NOMO-1 (cell line): ENCODE measurements at regions not wholly inside any gene's neighbourhood (a gene's known extent, or its start where the extent isn't known, plus 50 kb on each side); places are given as distances from the start of the nearest gene placed in this dataset.

ENCODE experiments used
- DNase-seq, 2 experiments: peaks; one replicate each; lab custom pipeline; 2025; ENCODE audit not compliant: unreplicated experiment in 2 of 2; lab: John Stamatoyannopoulos, UW

DNA sequence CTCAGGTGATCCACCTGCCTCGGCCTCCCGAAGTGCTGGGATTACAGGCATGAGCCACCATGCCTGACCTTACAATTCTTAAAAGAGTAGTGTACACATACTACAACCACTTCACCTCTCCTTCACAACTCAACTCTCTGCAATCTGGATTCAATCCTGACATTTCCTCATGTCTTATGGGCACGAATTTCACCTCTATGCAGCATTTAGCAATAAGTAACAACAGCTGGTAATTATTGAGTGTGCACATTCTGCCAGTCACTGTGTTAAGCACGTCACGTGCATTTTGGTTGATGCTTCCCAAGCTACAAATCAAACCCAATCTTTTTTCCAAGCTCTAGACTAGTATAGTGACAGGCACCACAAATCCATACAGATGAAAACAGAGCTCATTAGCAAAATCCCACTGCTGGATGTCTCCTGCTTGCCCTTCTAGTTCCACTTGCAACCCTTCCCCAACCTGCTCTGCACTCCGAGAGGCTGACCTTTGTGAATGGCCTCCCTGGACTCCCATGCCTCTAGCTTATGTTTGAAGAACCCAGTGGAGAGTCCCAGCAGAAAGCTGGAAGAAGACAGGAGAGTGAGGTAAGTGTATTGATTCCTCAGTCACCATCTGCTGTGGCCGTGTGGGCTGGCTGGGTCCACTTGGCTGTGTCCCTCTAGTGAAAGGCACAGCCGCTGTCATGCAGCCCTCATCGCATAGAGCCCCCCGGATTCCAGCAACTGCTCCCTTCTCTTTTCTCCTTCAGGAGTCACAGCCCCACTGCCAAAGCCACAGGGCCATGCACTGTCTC lies 176.5 kb downstream of the MEX3B start:
- no peak for DNase-seq

DNA sequence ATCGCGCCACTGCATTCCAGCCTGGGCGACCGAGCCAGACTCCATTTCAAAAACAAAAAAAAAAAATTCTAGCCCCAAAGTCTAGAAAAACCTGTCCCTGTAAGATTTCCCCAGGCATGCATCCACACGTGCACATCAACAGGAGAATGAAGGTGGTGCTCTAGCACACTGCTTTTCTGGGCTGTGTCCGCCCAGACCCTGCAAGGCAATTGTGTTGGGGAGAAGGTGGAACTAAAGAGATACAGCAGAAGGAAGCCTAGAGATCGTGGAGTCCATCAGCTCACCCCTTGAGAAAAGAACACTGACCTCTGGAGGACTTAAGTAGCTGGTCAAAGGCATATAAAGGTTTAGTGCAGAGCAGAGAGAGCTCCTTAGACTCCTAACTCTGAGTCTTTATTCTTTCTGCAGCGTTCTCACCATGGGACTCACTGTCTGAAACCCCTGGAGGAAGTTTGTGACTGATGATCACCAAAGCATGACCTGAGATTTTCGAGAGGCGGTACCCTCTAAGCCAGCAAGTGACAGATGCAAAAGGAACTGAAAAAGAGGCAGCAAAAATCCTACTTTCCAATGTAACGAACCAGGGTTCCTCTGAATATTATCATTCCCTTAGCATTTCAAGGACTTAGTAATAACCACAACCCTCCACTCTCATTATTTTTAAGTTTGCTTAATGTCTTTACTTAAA lies 179.8 kb downstream of the MEX3B start:
- DNase-seq, result no peak

GRCh38 chr15:81863162-81863561 lies 182.7 kb downstream of the MEX3B start:
- DNase-seq, result no peak

DNA sequence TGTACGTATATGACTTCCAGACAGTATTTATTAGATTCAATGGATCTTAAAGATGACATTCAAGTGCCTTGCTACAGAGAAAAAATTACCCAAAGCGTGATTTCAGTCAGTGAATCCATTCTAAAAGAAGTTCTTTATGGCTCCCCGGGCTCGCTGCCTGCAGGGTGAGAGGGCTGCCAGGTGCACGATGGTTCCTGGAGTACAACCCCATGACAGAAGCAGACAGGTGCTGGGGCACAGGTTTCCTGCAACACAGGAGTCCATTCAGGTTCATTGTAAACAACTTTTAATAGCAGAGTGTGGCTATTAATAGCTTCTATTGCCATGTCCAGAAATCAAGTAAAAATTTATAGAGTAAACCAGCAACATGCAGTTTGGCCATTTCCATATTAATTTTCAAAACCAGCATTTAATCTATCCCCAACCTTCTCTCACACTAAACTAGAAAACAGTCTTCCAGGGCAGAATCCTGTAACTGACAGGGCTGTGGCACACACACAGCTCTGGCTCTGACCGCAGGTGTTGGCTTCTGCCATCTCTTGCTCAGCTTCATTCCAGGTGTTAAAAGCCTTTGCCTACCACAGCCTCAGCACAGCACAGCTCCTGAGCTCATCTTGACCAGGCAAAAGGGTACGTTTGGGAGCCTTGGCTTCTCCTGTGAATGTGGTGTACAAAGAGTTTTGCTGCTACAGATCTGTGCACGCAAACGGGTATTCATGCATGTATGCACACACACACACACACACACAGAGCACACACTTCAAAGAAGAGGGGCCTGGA lies 185.9 kb downstream of the MEX3B start:
- DNase-seq, result no peak

DNA sequence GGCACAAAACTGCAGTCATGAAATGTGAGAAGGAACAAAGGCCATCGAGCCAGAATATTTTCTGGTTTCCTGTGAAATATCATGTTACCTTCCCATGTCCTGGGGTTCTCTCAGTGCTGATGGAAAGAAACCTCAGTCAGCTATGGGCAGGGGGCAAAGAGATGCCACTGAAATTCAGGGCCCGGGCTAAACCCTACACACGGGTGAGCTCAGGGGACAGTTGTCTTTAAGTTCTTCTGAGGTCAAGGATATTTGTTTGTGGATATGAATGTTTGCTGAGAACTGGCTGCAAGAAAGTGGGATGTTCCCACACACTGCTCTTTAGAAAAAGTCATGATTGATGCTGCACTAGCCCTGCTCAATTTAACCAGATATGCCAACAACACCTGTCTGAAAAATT lies 187.2 kb downstream of the MEX3B start:
- DNase-seq, result no peak

DNA sequence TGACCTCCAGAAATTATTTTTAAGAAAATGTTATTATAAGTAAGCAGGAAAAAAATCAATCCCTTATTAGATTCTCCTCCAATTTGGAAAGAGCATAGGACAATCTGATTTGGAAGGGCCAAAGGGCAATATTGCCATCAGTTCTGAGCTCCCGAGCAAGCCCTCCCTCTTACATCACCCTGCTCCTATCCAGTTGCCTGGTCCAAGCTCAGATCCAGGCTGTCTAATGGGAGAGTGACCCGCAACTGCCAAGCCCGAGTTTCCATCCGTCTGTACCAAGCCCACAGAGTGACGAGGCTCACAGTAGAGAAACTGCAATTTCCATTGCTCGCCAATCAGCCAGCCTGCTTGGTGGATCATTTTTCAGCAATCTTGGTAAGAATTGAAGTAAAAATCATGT lies 187.7 kb downstream of the MEX3B start:
- no peak for DNase-seq

DNA sequence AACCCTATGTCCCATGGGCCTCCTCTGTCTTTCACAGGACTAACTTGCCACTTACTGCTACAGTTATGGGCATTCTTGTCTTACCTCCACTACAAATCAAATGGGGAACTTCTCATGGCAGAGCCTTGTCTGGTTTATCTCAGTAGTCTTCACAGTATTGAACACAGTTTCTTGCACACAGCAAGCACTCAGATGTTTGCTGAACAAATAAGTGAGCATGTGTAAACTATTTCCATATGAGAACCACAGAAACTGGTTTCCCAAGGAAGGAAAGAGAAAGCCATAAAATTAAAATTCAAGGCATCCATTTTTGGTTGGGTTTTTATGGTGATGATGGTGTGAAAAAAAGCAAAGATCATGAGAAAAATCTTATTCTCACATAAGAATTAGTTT lies 189.2 kb downstream of the MEX3B start:
- no peak for DNase-seq

GRCh38 chr15:81856001-81856633 lies 189.7 kb downstream of the MEX3B start:
- no peak for DNase-seq

- DNase-seq, result no peak
Measured at GRCh38 chr15:81853150-81853748, 192.6 kb downstream of the MEX3B start.

DNA sequence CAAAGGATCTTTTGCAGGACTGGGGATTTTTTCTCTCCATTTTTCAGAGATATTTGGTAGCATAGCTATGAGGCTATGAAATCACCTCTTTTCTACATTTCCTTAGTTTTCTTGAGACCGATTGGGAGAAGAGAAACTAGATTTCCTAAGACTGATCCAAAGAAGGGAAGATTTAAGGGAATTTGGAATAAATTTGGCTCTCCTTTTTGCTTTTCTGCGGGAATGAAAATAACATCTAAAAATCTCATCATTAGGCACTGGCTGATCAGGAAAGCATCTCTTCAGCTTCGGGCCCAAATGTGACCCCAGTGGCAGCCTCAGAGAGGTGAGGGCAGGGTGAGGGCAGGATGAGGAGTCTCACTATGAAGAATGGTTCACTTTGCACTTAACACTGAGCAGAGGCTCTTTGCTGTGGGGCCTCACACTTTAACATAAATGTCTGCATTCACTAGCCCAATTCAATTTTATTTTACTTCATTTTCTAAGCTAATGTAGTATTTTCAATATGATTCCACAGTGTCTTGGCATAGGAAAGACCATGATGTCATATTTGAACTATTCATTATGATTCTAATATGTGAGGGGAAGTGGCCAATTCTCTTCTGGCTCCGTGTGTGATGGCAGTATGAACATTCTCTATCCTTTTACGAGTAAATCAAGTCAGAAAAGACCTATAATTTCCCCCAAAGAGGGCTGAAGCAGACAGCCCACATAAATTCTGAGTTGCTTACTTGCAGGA lies 193.2 kb downstream of the MEX3B start:
- no peak for DNase-seq

- no peak for DNase-seq
Measured at GRCh38 chr15:81851757-81852156, 194.1 kb downstream of the MEX3B start.

DNA sequence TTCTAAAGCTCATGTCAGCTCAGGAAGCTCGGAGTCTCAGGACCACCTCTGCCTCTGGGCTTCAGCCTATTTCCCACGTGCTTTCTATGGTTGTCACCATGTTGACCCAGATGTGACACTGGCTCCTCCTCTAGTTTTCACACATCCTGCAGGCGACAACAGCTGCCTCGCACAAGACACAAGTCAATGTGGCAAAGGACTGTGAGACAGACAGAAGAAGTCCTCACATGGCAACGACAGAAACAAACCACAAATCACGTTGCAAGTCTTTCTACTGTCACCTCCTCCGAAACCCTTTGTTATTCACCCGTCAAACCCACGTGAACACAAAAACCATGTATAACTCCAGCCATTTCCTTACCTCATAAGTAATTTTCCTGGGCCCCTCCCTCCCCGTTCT lies 194.5 kb downstream of the MEX3B start:
- no peak for DNase-seq

- no peak for DNase-seq
Measured at GRCh38 chr15:81849289-81849688, 196.5 kb downstream of the MEX3B start.

- no peak for DNase-seq
Measured at GRCh38 chr15:81848701-81849100, 197.1 kb downstream of the MEX3B start.

DNA sequence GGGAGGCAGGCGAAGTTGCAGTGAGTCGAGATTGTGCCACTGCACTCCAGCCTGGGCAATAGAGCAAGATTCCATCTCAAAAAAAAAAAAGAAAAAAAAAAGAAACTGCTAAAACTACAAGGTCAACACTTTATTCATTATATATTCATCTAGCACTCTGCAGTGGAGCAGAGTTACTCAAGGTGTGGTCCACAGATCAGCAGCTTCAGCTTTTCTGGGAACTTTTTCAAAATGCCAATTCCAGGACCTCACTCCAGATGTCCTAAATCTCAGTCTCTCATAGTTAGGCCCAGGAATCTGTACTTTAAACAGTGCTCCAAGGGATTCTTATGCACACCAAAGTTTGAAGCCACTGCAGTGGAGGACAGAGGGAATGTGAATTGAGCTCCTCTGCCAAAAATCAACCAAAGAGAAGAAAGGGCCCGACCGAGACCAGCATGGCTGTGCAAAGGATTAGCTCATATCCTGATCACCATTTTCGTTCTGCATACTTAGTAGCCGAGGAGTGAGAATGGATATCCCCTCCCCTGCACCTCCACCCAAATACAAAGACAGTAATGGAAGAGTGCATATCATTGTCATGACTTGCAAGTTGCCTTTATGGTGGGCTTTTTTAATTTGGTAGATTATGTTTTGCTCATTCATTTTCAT lies 201.9 kb downstream of the MEX3B start:
- no peak for DNase-seq

- no peak for DNase-seq
Measured at GRCh38 chr15:81843226-81843625, 202.6 kb downstream of the MEX3B start.

- DNase-seq, result no peak
Measured at GRCh38 chr15:81839387-81839786, 206.4 kb downstream of the MEX3B start.

- no peak for DNase-seq
Measured at GRCh38 chr15:81835731-81836130, 210.1 kb downstream of the MEX3B start.

GRCh38 chr15:81830520-81830919 lies 215.3 kb downstream of the MEX3B start:
- DNase-seq, result no peak

- DNase-seq, result no peak
Measured at GRCh38 chr15:81829918-81830317, 215.9 kb downstream of the MEX3B start.
